GM12878 (cell line): ENCODE measurements at regions not wholly inside any gene's neighbourhood (a gene's known extent, or its start where the extent isn't known, plus 50 kb on each side); places are given as distances from the start of the nearest gene placed in this dataset.

Source experiments
- ATAC-seq: fragments of 200-7000 bp; cut with Tn5 transposase; 3 replicates; pipeline ENCODE4 v1.9.1; 2020; ENCODE audit warnings: mild to moderate bottlenecking, moderate library complexity
- BruUV-seq: library from RNA; stranded (reverse); fragments of 400-500 nt; replicated peaks from 2 replicates; lab custom pipeline; 2021; lab: Mats Ljungman, UMichigan
- CTCF ChIA-PET: fragments of 300-600 bp; sonication (Branson Sonifier 250); formaldehyde crosslinking; extraction: SDS; loops from one replicate; lab custom pipeline; 2021; ENCODE audit warnings: inconsistent platforms; lab: Yijun Ruan, JAX
- POLR2A ChIA-PET: fragments of 350-600 bp; formaldehyde crosslinking; extraction: SDS; loops from one replicate; lab custom pipeline; 2021; ENCODE audit warnings: inconsistent platforms; lab: Charles Lee
- RAD21 ChIA-PET: fragments of 300-600 bp; sonication (Branson Sonifier 250); formaldehyde crosslinking; loops from one replicate; lab custom pipeline; 2023; ENCODE audit warnings: antibody characterized with exemption; ENCODE audit not compliant: unreplicated experiment; lab: Charles Lee
- SMC1A ChIA-PET: fragments of 300-600 bp; sonication (Branson Sonifier 250); formaldehyde crosslinking; loops from one replicate; lab custom pipeline; 2023; ENCODE audit not compliant: unreplicated experiment, uncharacterized antibody; lab: Charles Lee
- DNase-seq: peaks from one replicate; pipeline ENCODE4 v3.0.0-alpha.2; 2011; ENCODE audit warnings: low read depth, low spot score
- FAIRE-seq: peaks from 3 replicates; lab custom pipeline; 2011; peaks lifted over from hg19 to GRCh38; lab: Jason Lieb, UNC
- H2AFZ ChIP-seq: 2 replicates; pipeline ENCODE4 v1.6.0; 2011; ENCODE audit warnings: low read depth, low read length, control low read depth; ENCODE audit not compliant: control insufficient read depth
- H3K27ac ChIP-seq: 2 replicates; pipeline ENCODE4 v1.5.1; 2011; ENCODE audit warnings: control low read depth; ENCODE audit not compliant: control insufficient read depth, insufficient read depth
- H3K27me3 ChIP-seq, 2 experiments: replicated peaks in 1 of 2; 2 replicates each; pipeline versions ENCODE4 v1.6.0 to v1.6.1; 2011; ENCODE audit warnings: low read length in 1 of 2; ENCODE audit not compliant: control insufficient read depth in 2 of 2, insufficient read depth in 2 of 2
- H3K36me3 ChIP-seq, 2 experiments: 2 replicates each; pipeline ENCODE4 v1.5.1; 2011; ENCODE audit warnings: low read length in 1 of 2; ENCODE audit not compliant: control insufficient read depth in 2 of 2, insufficient read depth in 2 of 2
- H3K4me1 ChIP-seq: 2 replicates; pipeline ENCODE4 v1.6.1; 2011; ENCODE audit warnings: mild to moderate bottlenecking, low read length, moderate library complexity, mixed read lengths; ENCODE audit not compliant: control insufficient read depth, insufficient read depth
- H3K4me2 ChIP-seq: 2 replicates; pipeline ENCODE4 v1.6.0; 2011; ENCODE audit warnings: control low read depth; ENCODE audit not compliant: control insufficient read depth, insufficient read depth
- H3K4me3 ChIP-seq: fragments of 200-600 bp; sonication (generic); 2 replicates; pipeline ENCODE4 v1.5.1; 2016
- H3K79me2 ChIP-seq: 2 replicates; pipeline ENCODE4 v1.6.0; 2011; ENCODE audit warnings: low read length; ENCODE audit not compliant: control insufficient read depth, insufficient read depth
- H3K9ac ChIP-seq: 2 replicates; pipeline ENCODE4 v1.8.0; 2011; ENCODE audit warnings: low read length, control low read depth, mixed read lengths; ENCODE audit not compliant: control insufficient read depth, insufficient read depth
- H3K9me3 ChIP-seq: replicated peaks from 3 replicates; pipeline ENCODE4 v1.5.1; 2011; ENCODE audit warnings: mild to moderate bottlenecking, low read length; ENCODE audit not compliant: control insufficient read depth, insufficient read depth
- H4K20me1 ChIP-seq: 2 replicates; pipeline ENCODE4 v1.6.0; 2011; ENCODE audit not compliant: control insufficient read depth, insufficient read depth
- CREB1 ChIP-seq: IDR thresholded peaks from 2 replicates; pipeline ENCODE4 v1.6.1; 2012; ENCODE audit warnings: low read depth, mild to moderate bottlenecking, inconsistent platforms
- FOXM1 ChIP-seq: IDR thresholded peaks from 2 replicates; pipeline ENCODE4 v1.6.1; 2012; ENCODE audit warnings: low read depth, mild to moderate bottlenecking, inconsistent platforms, low read length, moderate library complexity
- HDGF ChIP-seq: fragments of 450-650 bp; IDR thresholded peaks from 2 replicates; pipeline ENCODE4 v1.6.1; 2016; ENCODE audit warnings: antibody characterized with exemption
- LARP7 ChIP-seq: fragments of 450-650 bp; IDR thresholded peaks from 2 replicates; pipeline ENCODE4 v1.6.1; 2017; ENCODE audit warnings: mild to moderate bottlenecking
- MTA3 ChIP-seq: IDR thresholded peaks from 2 replicates; pipeline ENCODE4 v1.6.1; 2012; ENCODE audit warnings: low read length, inconsistent platforms, borderline replicate concordance
- POLR2AphosphoS5 ChIP-seq: IDR thresholded peaks from 2 replicates; pipeline ENCODE4 v1.6.1; 2011; ENCODE audit warnings: mild to moderate bottlenecking, low read length, inconsistent platforms
- RAD21 ChIP-seq: IDR thresholded peaks from 2 replicates; pipeline ENCODE4 v1.6.1; 2011; ENCODE audit warnings: mild to moderate bottlenecking, low read depth, low read length, moderate library complexity; ENCODE audit not compliant: insufficient read depth
- WGBS: methylation state at CpG from one replicate; pipeline ENCODE4 v1.1.6; 2016; ENCODE audit warnings: low lambda C conversion rate; ENCODE audit not compliant: insufficient replicate concordance, insufficient coverage; ENCODE audit errors: missing lambda C conversion rate; 5-methylcytosine and 5-hydroxymethylcytosine counted together
- in situ Hi-C: fragments of 300-500 bp; cut with MboI; formaldehyde crosslinking; loops from 9 replicates; pipeline ENCODE4 v1.14.3; 2018; ENCODE audit warnings: mixed read lengths
- intact Hi-C: fragments of 100-400 bp; cut with micrococcal nuclease; formaldehyde crosslinking; loops from one replicate; pipeline ENCODE4 v1.14.2; 2022; ENCODE audit not compliant: unreplicated experiment
- TF ChIP-seq, protein P1 (sequence below): fragments of 450-650 bp; conservative IDR thresholded peaks from 2 replicates; pipeline ENCODE4 v1.6.1; 2017; ENCODE audit warnings: mild to moderate bottlenecking, moderate library complexity
- TF ChIP-seq, protein P2 (sequence below): IDR thresholded peaks from 2 replicates; pipeline ENCODE4 v1.6.1; 2011; ENCODE audit warnings: borderline replicate concordance, low read depth, mild to moderate bottlenecking, moderate library complexity, mixed read lengths, low read length; ENCODE audit not compliant: insufficient read depth; ENCODE audit errors: extremely low read length
- TF ChIP-seq, protein P3 (sequence below): fragments of 450-650 bp; IDR thresholded peaks from 2 replicates; pipeline ENCODE4 v1.6.1; 2017; ENCODE audit warnings: mild to moderate bottlenecking
- TF ChIP-seq, protein P4 (sequence below): fragments of 150-350 bp; IDR thresholded peaks from 2 replicates; pipeline ENCODE4 v1.6.1; 2016; ENCODE audit warnings: low read depth, low read length

DNA sequence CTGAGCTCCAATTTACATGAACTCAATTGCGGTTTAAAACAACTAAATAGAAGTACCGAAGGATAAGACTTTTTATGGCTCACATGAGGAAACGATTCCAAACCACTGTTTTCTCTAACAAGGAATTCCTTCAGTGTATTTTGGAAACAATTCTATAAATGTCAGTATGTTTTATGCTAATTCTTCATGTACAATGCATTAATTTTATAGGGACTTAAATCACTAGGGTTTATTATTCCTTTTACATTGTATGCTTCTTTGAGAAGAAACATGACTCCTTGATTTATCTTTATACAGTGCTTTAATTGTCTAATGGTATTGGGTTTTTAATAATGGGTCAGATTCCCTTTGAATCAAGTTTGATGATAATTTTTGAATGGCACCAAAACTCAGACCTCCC lies 566.8 kb downstream of the EPHA4 start:
- CTCF ChIA-PET, result interaction anchor here (1.6 kb wide), 1 partner anchor 17 kb away, joined by 3 read pairs; no protein-coding TSS in a partner anchor
- no peaks in the 10 kb centered on the region for H3K36me3 ChIP-seq

More for the DNA sequence above, 566.8 kb downstream of the EPHA4 start:
- FAIRE-seq (no peak), DNase-seq (no peak), ATAC-seq (no peak)
- Histone ChIP-seq H3K4me1 (no peaks in the 10 kb centered on the region), H4K20me1 (no peaks in the 10 kb centered on the region), H3K9me3 (no peaks in the 10 kb centered on the region; the same call in 2 of the 3 replicates)
- 36% methylated on average over 3 of the region's 3 CpGs for WGBS
- intact Hi-C loops, result no loop called here
- SMC1A ChIA-PET, result interaction anchor here (1.6 to 1.8 kb wide), 2 partner anchors 8 to 15 kb away, joined by 3 to 4 read pairs; no protein-coding TSS in a partner anchor
- BruUV-seq, result no TSS peak
- in situ Hi-C loops, result no loop called here
- TF ChIP-seq, protein P1, sequence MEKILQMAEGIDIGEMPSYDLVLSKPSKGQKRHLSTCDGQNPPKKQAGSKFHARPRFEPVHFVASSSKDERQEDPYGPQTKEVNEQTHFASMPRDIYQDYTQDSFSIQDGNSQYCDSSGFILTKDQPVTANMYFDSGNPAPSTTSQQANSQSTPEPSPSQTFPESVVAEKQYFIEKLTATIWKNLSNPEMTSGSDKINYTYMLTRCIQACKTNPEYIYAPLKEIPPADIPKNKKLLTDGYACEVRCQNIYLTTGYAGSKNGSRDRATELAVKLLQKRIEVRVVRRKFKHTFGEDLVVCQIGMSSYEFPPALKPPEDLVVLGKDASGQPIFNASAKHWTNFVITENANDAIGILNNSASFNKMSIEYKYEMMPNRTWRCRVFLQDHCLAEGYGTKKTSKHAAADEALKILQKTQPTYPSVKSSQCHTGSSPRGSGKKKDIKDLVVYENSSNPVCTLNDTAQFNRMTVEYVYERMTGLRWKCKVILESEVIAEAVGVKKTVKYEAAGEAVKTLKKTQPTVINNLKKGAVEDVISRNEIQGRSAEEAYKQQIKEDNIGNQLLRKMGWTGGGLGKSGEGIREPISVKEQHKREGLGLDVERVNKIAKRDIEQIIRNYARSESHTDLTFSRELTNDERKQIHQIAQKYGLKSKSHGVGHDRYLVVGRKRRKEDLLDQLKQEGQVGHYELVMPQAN, result no peak
- TF ChIP-seq LARP7, result no peak
- TF ChIP-seq HDGF, result no peak
- no peak for TF ChIP-seq POLR2AphosphoS5
- TF ChIP-seq, protein P2, sequence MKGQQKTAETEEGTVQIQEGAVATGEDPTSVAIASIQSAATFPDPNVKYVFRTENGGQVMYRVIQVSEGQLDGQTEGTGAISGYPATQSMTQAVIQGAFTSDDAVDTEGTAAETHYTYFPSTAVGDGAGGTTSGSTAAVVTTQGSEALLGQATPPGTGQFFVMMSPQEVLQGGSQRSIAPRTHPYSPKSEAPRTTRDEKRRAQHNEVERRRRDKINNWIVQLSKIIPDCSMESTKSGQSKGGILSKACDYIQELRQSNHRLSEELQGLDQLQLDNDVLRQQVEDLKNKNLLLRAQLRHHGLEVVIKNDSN, result no peak
- TF ChIP-seq CREB1, result no peak
- TF ChIP-seq, protein P3, sequence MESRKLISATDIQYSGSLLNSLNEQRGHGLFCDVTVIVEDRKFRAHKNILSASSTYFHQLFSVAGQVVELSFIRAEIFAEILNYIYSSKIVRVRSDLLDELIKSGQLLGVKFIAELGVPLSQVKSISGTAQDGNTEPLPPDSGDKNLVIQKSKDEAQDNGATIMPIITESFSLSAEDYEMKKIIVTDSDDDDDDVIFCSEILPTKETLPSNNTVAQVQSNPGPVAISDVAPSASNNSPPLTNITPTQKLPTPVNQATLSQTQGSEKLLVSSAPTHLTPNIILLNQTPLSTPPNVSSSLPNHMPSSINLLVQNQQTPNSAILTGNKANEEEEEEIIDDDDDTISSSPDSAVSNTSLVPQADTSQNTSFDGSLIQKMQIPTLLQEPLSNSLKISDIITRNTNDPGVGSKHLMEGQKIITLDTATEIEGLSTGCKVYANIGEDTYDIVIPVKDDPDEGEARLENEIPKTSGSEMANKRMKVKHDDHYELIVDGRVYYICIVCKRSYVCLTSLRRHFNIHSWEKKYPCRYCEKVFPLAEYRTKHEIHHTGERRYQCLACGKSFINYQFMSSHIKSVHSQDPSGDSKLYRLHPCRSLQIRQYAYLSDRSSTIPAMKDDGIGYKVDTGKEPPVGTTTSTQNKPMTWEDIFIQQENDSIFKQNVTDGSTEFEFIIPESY, result no peak
- TF ChIP-seq, protein P4, sequence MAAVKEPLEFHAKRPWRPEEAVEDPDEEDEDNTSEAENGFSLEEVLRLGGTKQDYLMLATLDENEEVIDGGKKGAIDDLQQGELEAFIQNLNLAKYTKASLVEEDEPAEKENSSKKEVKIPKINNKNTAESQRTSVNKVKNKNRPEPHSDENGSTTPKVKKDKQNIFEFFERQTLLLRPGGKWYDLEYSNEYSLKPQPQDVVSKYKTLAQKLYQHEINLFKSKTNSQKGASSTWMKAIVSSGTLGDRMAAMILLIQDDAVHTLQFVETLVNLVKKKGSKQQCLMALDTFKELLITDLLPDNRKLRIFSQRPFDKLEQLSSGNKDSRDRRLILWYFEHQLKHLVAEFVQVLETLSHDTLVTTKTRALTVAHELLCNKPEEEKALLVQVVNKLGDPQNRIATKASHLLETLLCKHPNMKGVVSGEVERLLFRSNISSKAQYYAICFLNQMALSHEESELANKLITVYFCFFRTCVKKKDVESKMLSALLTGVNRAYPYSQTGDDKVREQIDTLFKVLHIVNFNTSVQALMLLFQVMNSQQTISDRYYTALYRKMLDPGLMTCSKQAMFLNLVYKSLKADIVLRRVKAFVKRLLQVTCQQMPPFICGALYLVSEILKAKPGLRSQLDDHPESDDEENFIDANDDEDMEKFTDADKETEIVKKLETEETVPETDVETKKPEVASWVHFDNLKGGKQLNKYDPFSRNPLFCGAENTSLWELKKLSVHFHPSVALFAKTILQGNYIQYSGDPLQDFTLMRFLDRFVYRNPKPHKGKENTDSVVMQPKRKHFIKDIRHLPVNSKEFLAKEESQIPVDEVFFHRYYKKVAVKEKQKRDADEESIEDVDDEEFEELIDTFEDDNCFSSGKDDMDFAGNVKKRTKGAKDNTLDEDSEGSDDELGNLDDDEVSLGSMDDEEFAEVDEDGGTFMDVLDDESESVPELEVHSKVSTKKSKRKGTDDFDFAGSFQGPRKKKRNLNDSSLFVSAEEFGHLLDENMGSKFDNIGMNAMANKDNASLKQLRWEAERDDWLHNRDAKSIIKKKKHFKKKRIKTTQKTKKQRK, result no peak
- TF ChIP-seq RAD21, result no peak
- TF ChIP-seq MTA3, result no peak
- TF ChIP-seq FOXM1, result no peak
- TF ChIP-seq, all 136 proteins: peak for 0
- H3K9ac ChIP-seq, result no peak overlapping the region
- no peak overlapping the region for H3K4me3 ChIP-seq
- no peak overlapping the region for H2AFZ ChIP-seq
- H3K79me2 ChIP-seq, result no peaks in the 10 kb centered on the region
- no peaks in the 10 kb centered on the region for H3K27me3 ChIP-seq
- no peak overlapping the region for H3K4me2 ChIP-seq
- no peak overlapping the region for H3K27ac ChIP-seq
- POLR2A ChIA-PET, result no interaction called here
- RAD21 ChIA-PET, result no interaction called here
